Urinary bladder (tissue), 3 donors: ENCODE measurements at regions not wholly inside any gene's neighbourhood (a gene's known extent, or its start where the extent isn't known, plus 50 kb on each side); places are given as distances from the start of the nearest gene placed in this dataset.

ENCODE experiments used
- DNase-seq: peaks from one replicate; pipeline ENCODE4 v3.0.0-alpha.2; 2015; ENCODE audit errors: extremely low spot score
- H3K27ac ChIP-seq: one replicate; pipeline ENCODE4 v1.5.1; 2013; ENCODE audit warnings: low read depth, mild to moderate bottlenecking, moderate library complexity
- H3K36me3 ChIP-seq: one replicate; pipeline ENCODE4 v1.6.1; 2013; ENCODE audit warnings: mild to moderate bottlenecking, moderate library complexity; ENCODE audit not compliant: insufficient read depth
- H3K4me1 ChIP-seq: one replicate; pipeline ENCODE4 v1.6.1; 2013; ENCODE audit warnings: mild to moderate bottlenecking, moderate library complexity; ENCODE audit not compliant: insufficient read depth
- H3K4me3 ChIP-seq: one replicate; pipeline ENCODE4 v1.5.1; 2013; ENCODE audit warnings: low read depth, low read length
- WGBS: extraction: QIAGEN DNeasy Blood & Tissue Kit; methylation state at CpG from one replicate; pipeline ENCODE4 v1.1.7; 2013; 5-methylcytosine and 5-hydroxymethylcytosine counted together
- donor health status: healthy with polysubstance abuse.
- donor health status: healthy.

GRCh38 chr2:217614498-217614897 lies 388.3 kb downstream of the TNS1 start:
- H3K36me3 ChIP-seq = no peaks in the 10 kb centered on the region
- no peak overlapping the region for H3K4me3 ChIP-seq
- WGBS = 77% methylated on average over 3 of the region's 3 CpGs
- H3K27ac ChIP-seq = no peak overlapping the region
- no peak for DNase-seq
- no peaks in the 10 kb centered on the region for H3K4me1 ChIP-seq

- WGBS = 81% methylated on average over 4 of the region's 4 CpGs
- no peaks in the 10 kb centered on the region for H3K36me3 ChIP-seq
- H3K4me1 ChIP-seq = no peaks in the 10 kb centered on the region
- no peak overlapping the region for H3K4me3 ChIP-seq
- H3K27ac ChIP-seq = no peak overlapping the region
- no peak for DNase-seq
Measured at GRCh38 chr2:217614096-217614495, 388.7 kb downstream of the TNS1 start.

- Histone ChIP-seq H3K36me3 (no peaks in the 10 kb centered on the region), H3K4me3 (no peak overlapping the region), H3K27ac (no peak overlapping the region), H3K4me1 (no peaks in the 10 kb centered on the region)
- no peak for DNase-seq
- 95% methylated on average over 9 of the region's 9 CpGs for WGBS
Measured at GRCh38 chr2:217612920-217613319, 389.9 kb downstream of the TNS1 start.

- no peak overlapping the region for H3K27ac ChIP-seq
- H3K36me3 ChIP-seq = no peaks in the 10 kb centered on the region
- no peaks in the 10 kb centered on the region for H3K4me1 ChIP-seq
- no peak for DNase-seq
- 87% methylated on average over 3 of the region's 3 CpGs for WGBS
- no peak overlapping the region for H3K4me3 ChIP-seq
Measured at GRCh38 chr2:217612211-217612610, 390.6 kb downstream of the TNS1 start.

GRCh38 chr2:217611626-217612127 lies 391.1 kb downstream of the TNS1 start:
- Histone ChIP-seq H3K4me3 (no peak overlapping the region), H3K27ac (no peak overlapping the region), H3K4me1 (no peaks in the 10 kb centered on the region), H3K36me3 (no peaks in the 10 kb centered on the region)
- no peak for DNase-seq
- 95% methylated on average over 5 of the region's 5 CpGs for WGBS

GRCh38 chr2:217611056-217611455 lies 391.7 kb downstream of the TNS1 start:
- DNase-seq = no peak
- H3K4me1 ChIP-seq = no peaks in the 10 kb centered on the region
- 94% methylated on average over 4 of the region's 4 CpGs for WGBS
- no peak overlapping the region for H3K27ac ChIP-seq
- no peak overlapping the region for H3K4me3 ChIP-seq
- H3K36me3 ChIP-seq = no peaks in the 10 kb centered on the region

GRCh38 chr2:217610401-217610814 lies 392.4 kb downstream of the TNS1 start:
- H3K4me3 ChIP-seq = no peak overlapping the region
- no peak for DNase-seq
- H3K36me3 ChIP-seq = no peaks in the 10 kb centered on the region
- H3K4me1 ChIP-seq = no peaks in the 10 kb centered on the region
- H3K27ac ChIP-seq = no peak overlapping the region
- 78% methylated on average over 6 of the region's 6 CpGs for WGBS

- Histone ChIP-seq H3K4me1 (no peaks in the 10 kb centered on the region), H3K4me3 (no peak overlapping the region), H3K27ac (no peak overlapping the region), H3K36me3 (no peaks in the 10 kb centered on the region)
- 92% methylated on average over 3 of the region's 3 CpGs for WGBS
- no peak for DNase-seq
Measured at GRCh38 chr2:217609952-217610351, 392.8 kb downstream of the TNS1 start.

- no peaks in the 10 kb centered on the region for H3K36me3 ChIP-seq
- 82% methylated on average over 1 of the region's 1 CpG for WGBS
- DNase-seq = no peak
- H3K4me3 ChIP-seq = no peak overlapping the region
- no peaks in the 10 kb centered on the region for H3K4me1 ChIP-seq
- no peak overlapping the region for H3K27ac ChIP-seq
Measured at GRCh38 chr2:217606296-217606695, 396.5 kb downstream of the TNS1 start.

GRCh38 chr2:217604527-217605194 lies 398.1 kb downstream of the TNS1 start:
- Histone ChIP-seq H3K4me1 (no peaks in the 10 kb centered on the region), H3K4me3 (no peak overlapping the region), H3K27ac (no peak overlapping the region), H3K36me3 (no peaks in the 10 kb centered on the region)
- no peak for DNase-seq
- 53% methylated on average over 9 of the region's 9 CpGs for WGBS

GRCh38 chr2:217601601-217602000 lies 401.2 kb downstream of the TNS1 start:
- no peak overlapping the region for H3K4me3 ChIP-seq

GRCh38 chr2:217599906-217600305 lies 402.9 kb downstream of the TNS1 start:
- DNase-seq = no peak
- WGBS = 95% methylated on average over 3 of the region's 3 CpGs
- H3K4me3 ChIP-seq = no peak overlapping the region

More at GRCh38 chr2:217601601-217602000, 401.2 kb downstream of the TNS1 start:
- no peak overlapping the region for H3K27ac ChIP-seq
- no peak for DNase-seq
- 84% methylated on average over 2 of the region's 2 CpGs for WGBS
- H3K36me3 ChIP-seq = no peaks in the 10 kb centered on the region
- H3K4me1 ChIP-seq = no peaks in the 10 kb centered on the region

GRCh38 chr2:217597681-217598080 lies 405.1 kb downstream of the TNS1 start:
- WGBS = 92% methylated on average over 6 of the region's 6 CpGs
- no peak for DNase-seq

More at GRCh38 chr2:217599906-217600305, 402.9 kb downstream of the TNS1 start:
- Histone ChIP-seq H3K27ac (no peak overlapping the region), H3K4me1 (no peaks in the 10 kb centered on the region), H3K36me3 (no peaks in the 10 kb centered on the region)

GRCh38 chr2:217597145-217597544 lies 405.6 kb downstream of the TNS1 start:
- DNase-seq = no peak
- Histone ChIP-seq H3K36me3 (no peaks in the 10 kb centered on the region), H3K27ac (no peak overlapping the region), H3K4me1 (no peaks in the 10 kb centered on the region), H3K4me3 (no peak overlapping the region)
- 89% methylated on average over 4 of the region's 4 CpGs for WGBS

More at GRCh38 chr2:217597681-217598080, 405.1 kb downstream of the TNS1 start:
- H3K27ac ChIP-seq = no peak overlapping the region
- H3K36me3 ChIP-seq = no peaks in the 10 kb centered on the region
- H3K4me1 ChIP-seq = no peaks in the 10 kb centered on the region
- no peak overlapping the region for H3K4me3 ChIP-seq
